ENCODE measurements at regions not wholly inside any gene's neighbourhood (a gene's known extent, or its start where the extent isn't known, plus 50 kb on each side); places are given as distances from the start of the nearest gene placed in this dataset.

- DNase-seq (ENCODE audit: low read depth, low spot score), result no peak
- no peak for TF ChIP-seq CTCF (IDR thresholded peaks at IDR 0.05; ENCODE audit: low read depth, low read length)
- H3K4me3 ChIP-seq (ENCODE audit: low read depth, low read length), result no peak overlapping the region
- in situ Hi-C loops (cut with HindIII; ENCODE audit: low sequenced_read_pairs), result no loop called here
These were observed 68.7 kb upstream of the SIMC1 start for GRCh38 chr5:176169393-176170063.

DNA sequence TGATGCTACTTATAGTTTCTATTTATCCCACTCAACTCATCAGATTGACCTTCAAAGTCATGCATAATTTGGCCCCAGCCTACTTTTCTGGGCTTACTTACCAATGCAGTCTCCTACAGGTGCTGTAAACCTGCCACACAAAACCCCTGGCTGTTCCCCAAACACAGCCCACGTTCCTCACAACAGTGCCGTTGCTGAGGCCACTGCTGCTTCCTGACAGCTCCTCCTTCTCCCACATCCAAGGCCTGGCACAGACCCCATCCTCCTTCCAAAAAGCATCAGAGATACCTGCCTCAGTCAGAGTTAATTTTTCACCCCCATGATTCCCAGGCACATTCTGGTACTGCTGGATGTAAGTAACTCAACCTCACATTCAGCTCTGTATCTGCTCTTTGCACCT is 68.1 kb upstream of the SIMC1 start:
- no peak for DNase-seq (ENCODE audit: low read depth, low spot score)
- in situ Hi-C loops (cut with HindIII; ENCODE audit: low sequenced_read_pairs), result no loop called here
- no peak for TF ChIP-seq CTCF (IDR thresholded peaks at IDR 0.05; ENCODE audit: low read depth, low read length)
- no peak overlapping the region for H3K4me3 ChIP-seq (ENCODE audit: low read depth, low read length)

DNA sequence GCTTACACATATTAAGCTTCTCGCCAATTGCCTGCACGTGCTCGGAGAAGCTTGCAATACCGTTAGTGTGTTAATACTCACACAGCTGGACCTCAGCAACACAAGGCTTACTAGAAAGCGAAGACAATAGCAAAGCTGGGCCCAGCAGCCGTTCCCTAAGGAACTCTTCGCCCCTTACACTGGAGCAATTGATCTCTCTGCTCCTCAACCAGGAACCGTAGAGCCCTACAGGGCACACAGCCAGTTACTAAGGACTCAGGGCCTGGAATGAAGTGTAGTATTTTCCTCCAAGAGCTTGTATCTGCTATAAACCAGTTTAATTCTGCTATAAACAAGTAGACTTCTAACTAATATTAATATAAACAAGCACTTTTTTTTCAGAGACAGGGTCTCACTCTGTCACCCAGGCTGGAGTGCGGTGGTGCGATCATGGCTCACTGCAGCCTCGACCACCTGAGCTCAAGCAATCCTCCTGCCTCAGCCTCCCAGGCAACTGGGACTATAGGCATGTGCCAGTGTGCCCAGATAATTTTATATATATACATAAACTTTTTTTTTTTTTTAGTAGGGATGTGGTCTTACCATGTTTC is 67.0 kb upstream of the SIMC1 start:
- no peak for TF ChIP-seq CTCF (IDR thresholded peaks at IDR 0.05; ENCODE audit: low read depth, low read length)
- H3K4me3 ChIP-seq (ENCODE audit: low read depth, low read length), result no peak overlapping the region
- in situ Hi-C loops (cut with HindIII; ENCODE audit: low sequenced_read_pairs), result no loop called here
- no peak for DNase-seq (ENCODE audit: low read depth, low spot score)

DNA sequence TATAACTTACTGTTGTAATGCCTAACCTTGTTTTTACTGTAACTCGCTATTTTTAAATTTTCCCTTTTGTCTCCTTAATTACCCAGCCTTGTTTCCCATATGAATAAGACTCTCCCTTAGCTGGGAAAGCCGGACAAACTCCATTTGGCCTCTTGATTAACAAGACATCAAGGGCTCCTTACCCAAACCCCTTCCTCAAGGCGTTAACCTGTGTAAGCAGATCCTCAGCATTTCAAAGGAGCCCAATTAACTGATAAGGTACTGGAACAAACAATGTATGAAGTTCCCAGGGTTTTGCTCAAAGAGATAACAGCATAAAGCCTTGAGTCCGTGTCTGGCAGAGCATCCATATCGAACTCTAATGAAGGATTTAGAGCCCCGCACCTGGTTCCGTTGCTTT is 66.0 kb upstream of the SIMC1 start:
- in situ Hi-C loops (cut with HindIII; ENCODE audit: low sequenced_read_pairs), result no loop called here
- no peak overlapping the region for H3K4me3 ChIP-seq (ENCODE audit: low read depth, low read length)
- TF ChIP-seq CTCF (IDR thresholded peaks at IDR 0.05; ENCODE audit: low read depth, low read length), result no peak
- no peak for DNase-seq (ENCODE audit: low read depth, low spot score)

DNA sequence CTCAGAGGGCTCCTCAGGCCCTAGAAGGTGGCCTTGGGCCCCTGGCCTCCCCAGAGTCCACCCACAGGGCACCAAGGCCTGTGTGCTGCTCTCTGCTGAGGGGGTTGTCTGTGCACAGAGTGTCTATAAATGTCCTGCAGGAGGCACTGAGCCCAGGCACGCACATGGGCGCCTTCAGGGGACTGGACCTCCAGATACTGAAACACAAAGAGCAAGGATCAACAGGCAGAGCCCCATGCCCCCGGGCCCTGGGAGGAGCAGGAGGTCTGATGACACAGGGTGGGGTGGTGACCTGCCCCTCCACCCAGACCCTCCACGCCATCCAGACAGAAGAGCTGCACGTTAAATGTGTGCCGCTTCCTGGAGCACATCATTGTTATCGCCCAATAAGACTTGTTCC is 64.6 kb upstream of the SIMC1 start:
- in situ Hi-C loops (cut with HindIII; ENCODE audit: low sequenced_read_pairs), result no loop called here
- no peak overlapping the region for H3K4me3 ChIP-seq (ENCODE audit: low read depth, low read length)
- no peak for DNase-seq (ENCODE audit: low read depth, low spot score)
- no peak for TF ChIP-seq CTCF (IDR thresholded peaks at IDR 0.05; ENCODE audit: low read depth, low read length)

DNA sequence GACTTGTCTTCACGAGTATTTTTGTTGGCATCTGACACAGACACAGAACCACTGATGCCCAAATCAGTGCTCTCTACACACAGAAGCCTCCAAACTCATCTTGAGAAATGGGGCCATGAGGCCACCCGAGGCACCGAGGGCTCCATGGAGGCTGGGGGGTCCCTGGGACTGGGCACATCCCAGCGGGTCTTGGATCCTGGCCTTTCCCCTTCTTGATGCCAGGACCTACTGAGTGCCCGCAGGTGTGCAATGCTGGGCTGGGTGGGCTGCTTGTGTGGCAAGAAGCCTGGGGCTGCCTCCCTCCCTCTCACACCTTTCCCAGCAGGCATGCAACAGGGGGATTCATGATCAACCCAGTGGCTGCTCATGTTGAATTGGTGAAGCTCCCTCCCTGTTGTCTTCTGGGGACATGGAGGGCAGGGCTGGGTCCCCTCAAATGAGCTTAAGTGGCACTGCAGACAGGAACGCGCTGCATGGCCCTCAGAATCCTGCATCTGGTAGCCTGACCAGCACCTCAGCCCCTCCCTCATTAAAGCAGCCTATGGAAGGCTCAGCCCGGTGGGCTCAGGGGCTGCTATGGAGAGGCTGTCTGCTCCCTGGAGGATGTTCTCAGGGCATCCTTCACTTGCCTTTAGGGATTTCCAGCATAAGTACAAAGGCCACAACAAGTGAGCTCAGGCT is 63.7 kb upstream of the SIMC1 start:
- DNase-seq (ENCODE audit: low read depth, low spot score), result no peak
- in situ Hi-C loops (cut with HindIII; ENCODE audit: low sequenced_read_pairs), result no loop called here
- TF ChIP-seq CTCF (IDR thresholded peaks at IDR 0.05; ENCODE audit: low read depth, low read length), result no peak
- no peak overlapping the region for H3K4me3 ChIP-seq (ENCODE audit: low read depth, low read length)
